HL-60 (cell line): ENCODE measurements at regions not wholly inside any gene's neighbourhood (a gene's known extent, or its start where the extent isn't known, plus 50 kb on each side); places are given as distances from the start of the nearest gene placed in this dataset.

ENCODE experiments used
- CTCF ChIP-seq: IDR thresholded peaks from one replicate; pipeline ENCODE4 v1.5.1; 2011; ENCODE audit warnings: low read length, control low read depth, inconsistent platforms; ENCODE audit not compliant: insufficient read depth
- GABPA ChIP-seq: IDR thresholded peaks from 2 replicates; pipeline ENCODE4 v1.6.1; 2012; ENCODE audit warnings: low read depth
- POLR2AphosphoS5 ChIP-seq: IDR thresholded peaks from 2 replicates; pipeline ENCODE4 v1.6.1; 2012; ENCODE audit warnings: low read depth
- REST ChIP-seq: IDR thresholded peaks from 2 replicates; pipeline ENCODE4 v1.6.1; 2012; ENCODE audit warnings: low read depth; ENCODE audit not compliant: insufficient replicate concordance
- SPI1 ChIP-seq: IDR thresholded peaks from 2 replicates; pipeline ENCODE4 v1.6.1; 2012; ENCODE audit warnings: low read depth, mild to moderate bottlenecking, borderline replicate concordance

- TF ChIP-seq CTCF (no peak), REST (no peak), POLR2AphosphoS5 (no peak), GABPA (no peak), SPI1 (no peak)
These were observed 124.2 kb upstream of the KCNJ16 start for GRCh38 chr17:69950701-69951418.
